ENCODE measurements at regions not wholly inside any gene's neighbourhood (a gene's known extent, or its start where the extent isn't known, plus 50 kb on each side); places are given as distances from the start of the nearest gene placed in this dataset.

- H3K4me3 ChIP-seq (ENCODE audit: insufficient read depth, low read length, poor library complexity, severe bottlenecking): no peak overlapping the region
- no peak overlapping the region for H3K27ac ChIP-seq (ENCODE audit: low read depth, low read length)
- H3K79me2 ChIP-seq (ENCODE audit: insufficient read depth, low read length): no peaks in the 10 kb centered on the region
- H2AFZ ChIP-seq (ENCODE audit: low read depth, low read length, severe bottlenecking): peak overlapping the region; percentile 6
- no peak overlapping the region for H3K9ac ChIP-seq (ENCODE audit: low read length)
- H3K9me2 ChIP-seq (replicated peaks; ENCODE audit: insufficient read depth, low read length): no peaks in the 10 kb centered on the region
- H3K9me3 ChIP-seq (ENCODE audit: insufficient read depth, low read length): no peaks in the 10 kb centered on the region
- H3K36me3 ChIP-seq (ENCODE audit: low read length): no peaks in the 10 kb centered on the region
- no peak for TF ChIP-seq EZH2phosphoT487 (conservative IDR thresholded peaks at IDR 0.05; ENCODE audit: low read length)
- no peak for TF ChIP-seq CTCF (IDR thresholded peaks at IDR 0.05; ENCODE audit: insufficient read depth, low read length, poor library complexity, severe bottlenecking)
- no peaks in the 10 kb centered on the region for H3K27me3 ChIP-seq (ENCODE audit: low read length)
- no peak overlapping the region for H3K4me2 ChIP-seq (ENCODE audit: low read depth, low read length, poor library complexity, severe bottlenecking)
- no peaks in the 10 kb centered on the region for H3F3A ChIP-seq (ENCODE audit: insufficient read depth)
- no peaks in the 10 kb centered on the region for H4K20me1 ChIP-seq (ENCODE audit: low read depth, low read length)
Measured at GRCh38 chr1:172931340-172931739, 119.4 kb downstream of the TNFSF18 start.

- H3K4me2 ChIP-seq (ENCODE audit: low read depth, low read length, poor library complexity, severe bottlenecking): no peak overlapping the region
- no peaks in the 10 kb centered on the region for H3K9me3 ChIP-seq (ENCODE audit: insufficient read depth, low read length)
- no peaks in the 10 kb centered on the region for H3K9me2 ChIP-seq (replicated peaks; ENCODE audit: insufficient read depth, low read length)
- no peak overlapping the region for H3K4me3 ChIP-seq (ENCODE audit: insufficient read depth, low read length, poor library complexity, severe bottlenecking)
- no peak overlapping the region for H3K9ac ChIP-seq (ENCODE audit: low read length)
- no peaks in the 10 kb centered on the region for H3F3A ChIP-seq (ENCODE audit: insufficient read depth)
- no peak overlapping the region for H3K27ac ChIP-seq (ENCODE audit: low read depth, low read length)
- H3K27me3 ChIP-seq (ENCODE audit: low read length): no peaks in the 10 kb centered on the region
- no peaks in the 10 kb centered on the region for H3K79me2 ChIP-seq (ENCODE audit: insufficient read depth, low read length)
- peak overlapping the region; percentile 6 for H2AFZ ChIP-seq (ENCODE audit: low read depth, low read length, severe bottlenecking)
- no peaks in the 10 kb centered on the region for H3K36me3 ChIP-seq (ENCODE audit: low read length)
- no peak for TF ChIP-seq EZH2phosphoT487 (conservative IDR thresholded peaks at IDR 0.05; ENCODE audit: low read length)
- TF ChIP-seq CTCF (IDR thresholded peaks at IDR 0.05; ENCODE audit: insufficient read depth, low read length, poor library complexity, severe bottlenecking): no peak
- H4K20me1 ChIP-seq (ENCODE audit: low read depth, low read length): no peaks in the 10 kb centered on the region
Measured at GRCh38 chr1:172931761-172932160, 119.0 kb downstream of the TNFSF18 start.

- Histone ChIP-seq H3K4me2 (ENCODE audit: low read depth, low read length, poor library complexity, severe bottlenecking) (no peak overlapping the region), H3K27me3 (ENCODE audit: low read length) (no peaks in the 10 kb centered on the region), H3K9ac (ENCODE audit: low read length) (no peak overlapping the region), H2AFZ (ENCODE audit: low read depth, low read length, severe bottlenecking) (no peak overlapping the region), H3K79me2 (ENCODE audit: insufficient read depth, low read length) (no peaks in the 10 kb centered on the region), H4K20me1 (ENCODE audit: low read depth, low read length) (no peaks in the 10 kb centered on the region), H3K9me2 (replicated peaks; ENCODE audit: insufficient read depth, low read length) (no peaks in the 10 kb centered on the region), H3K27ac (ENCODE audit: low read depth, low read length) (no peak overlapping the region), H3K36me3 (ENCODE audit: low read length) (no peaks in the 10 kb centered on the region), H3K9me3 (ENCODE audit: insufficient read depth, low read length) (no peaks in the 10 kb centered on the region), H3K4me3 (ENCODE audit: insufficient read depth, low read length, poor library complexity, severe bottlenecking) (no peak overlapping the region), H3F3A (ENCODE audit: insufficient read depth) (no peaks in the 10 kb centered on the region)
- TF ChIP-seq CTCF (IDR thresholded peaks at IDR 0.05; ENCODE audit: insufficient read depth, low read length, poor library complexity, severe bottlenecking) (no peak), EZH2phosphoT487 (conservative IDR thresholded peaks at IDR 0.05; ENCODE audit: low read length) (no peak)
Measured at GRCh38 chr1:172932981-172933380, 117.8 kb downstream of the TNFSF18 start.

GRCh38 chr1:172934417-172934762, 116.4 kb downstream of the TNFSF18 start:
- Histone ChIP-seq H3K4me3 (ENCODE audit: insufficient read depth, low read length, poor library complexity, severe bottlenecking) (no peak overlapping the region), H4K20me1 (ENCODE audit: low read depth, low read length) (no peaks in the 10 kb centered on the region), H3K9me2 (replicated peaks; ENCODE audit: insufficient read depth, low read length) (no peaks in the 10 kb centered on the region), H3K79me2 (ENCODE audit: insufficient read depth, low read length) (no peaks in the 10 kb centered on the region), H2AFZ (ENCODE audit: low read depth, low read length, severe bottlenecking) (peak overlapping the region; percentile 5), H3K36me3 (ENCODE audit: low read length) (no peaks in the 10 kb centered on the region), H3K27me3 (ENCODE audit: low read length) (no peaks in the 10 kb centered on the region), H3F3A (ENCODE audit: insufficient read depth) (no peaks in the 10 kb centered on the region), H3K27ac (ENCODE audit: low read depth, low read length) (no peak overlapping the region), H3K4me2 (ENCODE audit: low read depth, low read length, poor library complexity, severe bottlenecking) (no peak overlapping the region), H3K9ac (ENCODE audit: low read length) (no peak overlapping the region), H3K9me3 (ENCODE audit: insufficient read depth, low read length) (no peaks in the 10 kb centered on the region)
- TF ChIP-seq CTCF (IDR thresholded peaks at IDR 0.05; ENCODE audit: insufficient read depth, low read length, poor library complexity, severe bottlenecking) (no peak), EZH2phosphoT487 (conservative IDR thresholded peaks at IDR 0.05; ENCODE audit: low read length) (no peak)

All from SU-DHL-6 (cell line).